ENCODE measurements at regions not wholly inside any gene's neighbourhood (a gene's known extent, or its start where the extent isn't known, plus 50 kb on each side); places are given as distances from the start of the nearest gene placed in this dataset.

- no peak for TF ChIP-seq CTCF (IDR thresholded peaks at IDR 0.05; ENCODE audit: low read depth, low read length)
- H3K4me3 ChIP-seq (ENCODE audit: low read depth, low read length) = no peak overlapping the region
- DNase-seq (ENCODE audit: low read depth, low spot score) = peak; percentile 23
- in situ Hi-C loops (cut with HindIII; ENCODE audit: low sequenced_read_pairs) = no loop called here
Observed at GRCh38 chr11:121757480-121758125, 304.8 kb upstream of the SORL1-AS1 start.

GRCh38 chr11:121755906-121756305 lies 303.1 kb upstream of the SORL1-AS1 start:
- no peak overlapping the region for H3K4me3 ChIP-seq (ENCODE audit: low read depth, low read length)
- no peak for DNase-seq (ENCODE audit: low read depth, low spot score)
- no peak for TF ChIP-seq CTCF (IDR thresholded peaks at IDR 0.05; ENCODE audit: low read depth, low read length)
- in situ Hi-C loops (cut with HindIII; ENCODE audit: low sequenced_read_pairs) = no loop called here

GRCh38 chr11:121755191-121755590 lies 302.4 kb upstream of the SORL1-AS1 start:
- no peak overlapping the region for H3K4me3 ChIP-seq (ENCODE audit: low read depth, low read length)
- DNase-seq (ENCODE audit: low read depth, low spot score) = no peak
- no peak for TF ChIP-seq CTCF (IDR thresholded peaks at IDR 0.05; ENCODE audit: low read depth, low read length)
- in situ Hi-C loops (cut with HindIII; ENCODE audit: low sequenced_read_pairs) = no loop called here

- TF ChIP-seq CTCF (IDR thresholded peaks at IDR 0.05; ENCODE audit: low read depth, low read length) = no peak
- in situ Hi-C loops (cut with HindIII; ENCODE audit: low sequenced_read_pairs) = no loop called here
- H3K4me3 ChIP-seq (ENCODE audit: low read depth, low read length) = no peak overlapping the region
- DNase-seq (ENCODE audit: low read depth, low spot score) = no peak
Observed at GRCh38 chr11:121754598-121754997, 301.8 kb upstream of the SORL1-AS1 start.

GRCh38 chr11:121749691-121750090 lies 296.9 kb upstream of the SORL1-AS1 start:
- in situ Hi-C loops (cut with HindIII; ENCODE audit: low sequenced_read_pairs) = no loop called here
- H3K4me3 ChIP-seq (ENCODE audit: low read depth, low read length) = no peak overlapping the region
- no peak for TF ChIP-seq CTCF (IDR thresholded peaks at IDR 0.05; ENCODE audit: low read depth, low read length)
- no peak for DNase-seq (ENCODE audit: low read depth, low spot score)

- no peak for TF ChIP-seq CTCF (IDR thresholded peaks at IDR 0.05; ENCODE audit: low read depth, low read length)
- DNase-seq (ENCODE audit: low read depth, low spot score) = no peak
- H3K4me3 ChIP-seq (ENCODE audit: low read depth, low read length) = no peak overlapping the region
- in situ Hi-C loops (cut with HindIII; ENCODE audit: low sequenced_read_pairs) = no loop called here
Observed at GRCh38 chr11:121748068-121748467, 295.3 kb upstream of the SORL1-AS1 start.

All from astrocyte of the spinal cord (primary cell).